GM12892 (cell line): ENCODE measurements at regions not wholly inside any gene's neighbourhood (a gene's known extent, or its start where the extent isn't known, plus 50 kb on each side); places are given as distances from the start of the nearest gene placed in this dataset.

ENCODE experiments used
- POLR2A ChIP-seq: IDR thresholded peaks from 2 replicates; pipeline ENCODE4 v1.6.1; 2011; ENCODE audit warnings: low read depth, low read length, control low read depth
- POLR2AphosphoS5 ChIP-seq: IDR thresholded peaks from 2 replicates; pipeline ENCODE4 v1.6.1; 2011; ENCODE audit warnings: low read depth, low read length, control low read depth
- TAF1 ChIP-seq: IDR thresholded peaks from 2 replicates; pipeline ENCODE4 v1.6.1; 2011; ENCODE audit warnings: low read depth, mild to moderate bottlenecking, control low read depth, low read length, borderline replicate concordance

DNA sequence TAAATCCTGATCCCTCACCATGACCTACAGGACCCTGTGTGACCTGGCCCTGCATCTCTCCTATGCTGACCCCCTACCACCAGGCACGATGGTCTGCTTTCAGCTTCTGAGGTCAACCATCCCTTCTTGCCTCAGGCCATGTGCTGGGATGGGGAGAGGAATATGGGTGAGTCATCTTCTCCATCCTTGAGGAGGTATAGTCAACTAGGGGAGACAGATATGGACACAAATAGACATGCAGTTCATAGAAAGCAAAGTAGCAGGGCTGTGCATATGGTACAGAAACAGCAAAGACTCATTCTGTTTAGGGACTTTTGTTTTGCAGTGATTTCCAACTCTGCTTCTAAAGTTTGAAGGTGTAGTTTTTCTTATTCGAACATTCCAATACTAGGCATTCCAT is 250.8 kb upstream of the FGGY start:
- TF ChIP-seq POLR2AphosphoS5, result no peak
- TF ChIP-seq POLR2A, result no peak
- no peak for TF ChIP-seq TAF1
